NCI-H1105 (cell line): ENCODE measurements at regions not wholly inside any gene's neighbourhood (a gene's known extent, or its start where the extent isn't known, plus 50 kb on each side); places are given as distances from the start of the nearest gene placed in this dataset.
"Not testable (repeated sequence)": the region's sequence is repeated elsewhere in the genome, so short reads cannot be mapped to it uniquely, and the experiment has no call there.

ENCODE experiments used
- DNase-seq: peaks from one replicate; lab custom pipeline; 2025; lab: John Stamatoyannopoulos, UW

DNA sequence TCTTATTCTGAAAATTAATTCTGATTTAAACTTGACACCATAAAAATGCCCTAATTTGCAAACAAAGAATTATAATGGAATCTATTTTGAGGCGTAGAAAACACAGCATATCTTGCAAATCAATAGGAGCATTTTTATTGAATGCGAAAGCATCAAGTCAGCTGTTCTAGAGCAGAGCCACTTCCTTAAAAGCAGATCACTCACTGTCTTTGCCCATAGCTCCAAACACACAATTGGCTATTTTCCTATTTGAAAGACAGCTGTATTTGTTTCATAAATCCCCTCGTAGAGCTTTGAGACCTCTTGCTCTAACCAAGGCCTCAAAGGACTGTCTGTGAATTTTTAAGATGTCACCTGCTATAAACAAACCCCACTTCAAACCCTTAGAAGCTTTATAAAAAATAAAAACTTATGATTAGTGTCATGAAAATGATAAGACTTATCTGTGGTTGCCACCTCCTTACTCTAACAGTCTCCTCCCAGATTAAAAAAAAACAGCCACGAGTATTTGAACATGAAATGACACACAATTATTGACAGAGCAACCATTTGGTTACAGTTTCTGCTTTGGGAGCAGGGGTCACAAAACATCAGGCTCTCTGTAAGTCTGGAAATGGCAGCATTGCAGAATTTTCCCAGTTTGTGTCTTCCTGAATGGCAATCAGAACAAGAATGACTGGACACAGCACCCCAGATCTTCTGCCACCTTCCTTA, 75.6 kb upstream of the RASEF start:
- DNase-seq = no peak

- DNase-seq = no peak
These were observed 70.4 kb upstream of the RASEF start for GRCh38 chr9:83133316-83133715.

GRCh38 chr9:83132768-83133167, 69.8 kb upstream of the RASEF start:
- no peak for DNase-seq

GRCh38 chr9:83130541-83130940, 67.6 kb upstream of the RASEF start:
- no peak for DNase-seq

DNA sequence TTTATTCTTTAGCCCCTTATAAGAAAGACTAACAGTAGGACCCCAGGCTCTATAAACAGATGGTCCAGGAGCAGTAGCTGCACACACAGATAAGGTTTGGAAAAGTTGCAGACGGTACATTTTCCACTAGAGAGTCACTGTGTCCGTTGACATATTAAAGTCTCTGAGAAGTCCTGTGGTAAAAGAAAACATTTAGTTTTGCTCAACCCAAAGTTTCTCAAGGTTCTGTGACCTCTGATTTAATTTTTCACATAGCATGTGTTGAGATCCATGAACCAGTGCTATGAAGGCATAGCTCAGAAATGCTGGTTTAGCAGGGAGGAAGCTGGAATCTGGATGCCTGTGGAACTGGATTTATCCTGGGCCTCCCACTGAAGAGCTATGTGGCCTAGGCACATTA, 62.7 kb upstream of the RASEF start:
- DNase-seq = no peak

GRCh38 chr9:83119873-83120272, 56.9 kb upstream of the RASEF start:
- DNase-seq = no peak

DNA sequence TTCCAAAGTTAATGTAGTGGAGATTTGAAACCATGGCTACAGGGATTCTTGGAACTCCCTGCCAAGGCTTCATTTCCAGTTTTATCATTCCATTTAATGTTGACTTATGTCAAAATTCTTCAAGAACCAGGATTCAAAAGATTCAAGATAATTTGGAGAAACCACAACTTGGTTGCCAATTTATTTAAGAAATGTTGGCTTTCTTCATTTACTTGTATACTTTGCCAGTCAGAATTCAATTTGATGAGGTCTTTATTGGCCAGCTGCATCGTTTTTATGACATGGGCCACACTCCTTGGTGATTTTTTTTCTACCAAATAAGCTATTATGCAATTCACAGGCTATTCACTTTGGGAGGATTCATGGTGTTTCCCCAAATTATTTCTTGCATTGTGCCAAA, 53.1 kb upstream of the RASEF start:
- DNase-seq = no peak

- DNase-seq = not testable (repeated sequence)
These were observed 50.5 kb upstream of the RASEF start for GRCh38 chr9:83113445-83113844.
